H1 (cell line): ENCODE measurements at regions not wholly inside any gene's neighbourhood (a gene's known extent, or its start where the extent isn't known, plus 50 kb on each side); places are given as distances from the start of the nearest gene placed in this dataset.

Experiments used
- CTCF ChIA-PET: fragments of 300-600 bp; sonication (Branson Sonifier 250); formaldehyde crosslinking; loops from one replicate; lab custom pipeline; 2021; ENCODE audit not compliant: partially characterized antibody; lab: Charles Lee
- POLR2A ChIA-PET: fragments of 300-600 bp; sonication (Branson Sonifier 250); formaldehyde crosslinking; loops from one replicate; lab custom pipeline; 2021; ENCODE audit warnings: inconsistent platforms; ENCODE audit not compliant: partially characterized antibody; lab: Charles Lee
- DNase-seq, 2 experiments: peaks; one replicate each; pipeline versions ENCODE4 v3.0.0 to v3.0.0-alpha.2; 2010 to 2022; ENCODE audit warnings: low spot score in 2 of 2, low read depth in 1 of 2, mixed read lengths in 1 of 2
- FAIRE-seq: peaks from 2 replicates; lab custom pipeline; 2011; peaks lifted over from hg19 to GRCh38; lab: Jason Lieb, UNC
- H2AFZ ChIP-seq: 2 replicates; pipeline ENCODE4 v1.8.1; 2012; ENCODE audit warnings: low read length, inconsistent platforms
- H2AK5ac ChIP-seq: 2 replicates; pipeline ENCODE4 v1.6.1; 2013; ENCODE audit warnings: low read depth, low read length
- H2BK120ac ChIP-seq: replicated peaks from 2 replicates; pipeline ENCODE3; 2013; ENCODE audit warnings: low read depth, low read length, inconsistent platforms
- H2BK12ac ChIP-seq: 2 replicates; pipeline ENCODE4 v1.6.1; 2013; ENCODE audit warnings: low read depth, low read length
- H2BK15ac ChIP-seq: 2 replicates; pipeline ENCODE4 v1.6.1; 2013; ENCODE audit warnings: low read length
- H2BK20ac ChIP-seq: 2 replicates; pipeline ENCODE4 v1.6.1; 2013; ENCODE audit warnings: low read length
- H2BK5ac ChIP-seq: 2 replicates; pipeline ENCODE4 v1.6.1; 2013; ENCODE audit warnings: low read depth, low read length
- H3K14ac ChIP-seq: 2 replicates; pipeline ENCODE4 v1.6.1; 2013; ENCODE audit warnings: inconsistent platforms; ENCODE audit not compliant: insufficient read length
- H3K18ac ChIP-seq: 2 replicates; pipeline ENCODE4 v1.6.1; 2013; ENCODE audit warnings: low read length; ENCODE audit errors: extremely low read depth
- H3K23ac ChIP-seq: 2 replicates; pipeline ENCODE4 v1.6.1; 2013; ENCODE audit warnings: inconsistent platforms; ENCODE audit not compliant: insufficient read length
- H3K23me2 ChIP-seq: 2 replicates; pipeline ENCODE4 v1.6.1; 2013; ENCODE audit warnings: low read depth, low read length
- H3K27ac ChIP-seq: 2 replicates; pipeline ENCODE4 v1.6.1; 2011; ENCODE audit warnings: low read depth, low read length, inconsistent platforms
- H3K27me3 ChIP-seq, 4 experiments: replicated peaks in 1 of 4; 1 replicate in 1 of 4; 2 replicates in 3 of 4; pipeline versions ENCODE4 v1.6.1 to v1.8.1; 2011 to 2013; ENCODE audit warnings: low read length in 3 of 4, mild to moderate bottlenecking in 3 of 4, inconsistent platforms in 2 of 4, mixed read lengths in 2 of 4, moderate library complexity in 1 of 4; ENCODE audit not compliant: control insufficient read depth in 3 of 4, insufficient read depth in 3 of 4; ENCODE audit errors: extremely low read depth in 1 of 4
- H3K36me3 ChIP-seq, 4 experiments: 2 replicates each; pipeline versions ENCODE4 v1.6.1 to v1.8.1; 2011 to 2013; ENCODE audit warnings: mild to moderate bottlenecking in 4 of 4, low read length in 3 of 4, moderate library complexity in 2 of 4, control low read depth in 1 of 4, inconsistent platforms in 1 of 4; ENCODE audit not compliant: insufficient read depth in 4 of 4, control insufficient read depth in 2 of 4
- H3K4ac ChIP-seq: replicated peaks from 2 replicates; pipeline ENCODE3; 2013; ENCODE audit warnings: low read length, low read depth, mixed read lengths, inconsistent platforms; ENCODE audit not compliant: insufficient read length
- H3K4me1 ChIP-seq, 4 experiments: replicated peaks in 1 of 4; 1 replicate in 1 of 4; 2 replicates in 3 of 4; pipeline versions ENCODE4 v1.6.1 to v1.8.1; 2011 to 2013; ENCODE audit warnings: low read length in 3 of 4, inconsistent platforms in 2 of 4, mixed read lengths in 1 of 4; ENCODE audit not compliant: insufficient read depth in 4 of 4, control insufficient read depth in 3 of 4
- H3K4me2 ChIP-seq, 2 experiments: 2 replicates each; pipeline versions ENCODE4 v1.6.1 to v1.8.1; 2011 to 2013; ENCODE audit warnings: low read depth in 2 of 2, low read length in 2 of 2, control low read depth in 1 of 2, inconsistent platforms in 1 of 2, mild to moderate bottlenecking in 1 of 2; ENCODE audit not compliant: insufficient read depth in 1 of 2
- H3K4me3 ChIP-seq, 4 experiments: fragments of 200-600, 300-600 bp in 1 of 4; sonication (generic), shearing (Covaris generic), sonication (Bioruptor Twin) in 1 of 4; 2 replicates each; pipeline versions ENCODE4 v1.5.1 to v1.8.1; 2011 to 2016; ENCODE audit warnings: low read length in 4 of 4, low read depth in 3 of 4, control low read depth in 2 of 4, inconsistent platforms in 2 of 4, mild to moderate bottlenecking in 2 of 4, mixed read lengths in 1 of 4, moderate library complexity in 1 of 4; ENCODE audit not compliant: insufficient read depth in 2 of 4; ENCODE audit errors: extremely low read depth in 1 of 4
- H3K56ac ChIP-seq: replicated peaks from 2 replicates; pipeline ENCODE3; 2013; ENCODE audit warnings: low read depth, mild to moderate bottlenecking, mixed read lengths, low read length, inconsistent platforms; ENCODE audit not compliant: insufficient read length
- H3K79me1 ChIP-seq: 2 replicates; pipeline ENCODE4 v1.6.1; 2013; ENCODE audit warnings: low read depth, low read length, control low read depth
- H3K79me2 ChIP-seq, 2 experiments: 2 replicates each; pipeline versions ENCODE4 v1.6.1 to v1.8.1; 2012 to 2013; ENCODE audit warnings: low read length in 2 of 2, mild to moderate bottlenecking in 2 of 2, inconsistent platforms in 1 of 2; ENCODE audit not compliant: insufficient read depth in 2 of 2, control insufficient read depth in 1 of 2
- H3K9ac ChIP-seq, 4 experiments: replicated peaks in 1 of 4; 1 replicate in 1 of 4; 2 replicates in 3 of 4; pipeline versions ENCODE4 v1.6.1 to v1.8.1; 2011 to 2013; ENCODE audit warnings: low read depth in 3 of 4, low read length in 3 of 4, control low read depth in 2 of 4, mild to moderate bottlenecking in 2 of 4, moderate library complexity in 2 of 4, inconsistent platforms in 1 of 4; ENCODE audit errors: extremely low read depth in 1 of 4
- H3K9me3 ChIP-seq, 2 experiments: 2 replicates each; pipeline versions ENCODE4 v1.6.1 to v1.8.1; 2012 to 2013; ENCODE audit warnings: mild to moderate bottlenecking in 2 of 2, moderate library complexity in 2 of 2, control low read depth in 1 of 2, inconsistent platforms in 1 of 2, low read depth in 1 of 2, low read length in 1 of 2, mixed read lengths in 1 of 2; ENCODE audit not compliant: insufficient read depth in 2 of 2
- H4K20me1 ChIP-seq, 2 experiments: replicated peaks in 1 of 2; 2 replicates each; pipeline versions ENCODE3 to v1.8.1; 2011 to 2013; ENCODE audit warnings: inconsistent platforms in 2 of 2, low read length in 2 of 2, mild to moderate bottlenecking in 1 of 2; ENCODE audit not compliant: insufficient read depth in 2 of 2, control insufficient read depth in 1 of 2
- H4K5ac ChIP-seq: 2 replicates; pipeline ENCODE4 v1.6.1; 2013; ENCODE audit warnings: low read length, low read depth, mixed read lengths, inconsistent platforms; ENCODE audit not compliant: insufficient read length
- H4K8ac ChIP-seq: 2 replicates; pipeline ENCODE4 v1.8.0; 2013; ENCODE audit warnings: mild to moderate bottlenecking, moderate library complexity, low read length, inconsistent platforms; ENCODE audit not compliant: insufficient read depth; ENCODE audit errors: extremely low read depth
- H4K91ac ChIP-seq: replicated peaks from 2 replicates; pipeline ENCODE3; 2013; ENCODE audit warnings: low read length, mixed read lengths, inconsistent platforms; ENCODE audit not compliant: insufficient read length
- MAX ChIP-seq: IDR thresholded peaks from 2 replicates; pipeline ENCODE4 v1.6.1; 2012; ENCODE audit warnings: inconsistent platforms
- WGBS, 2 experiments: shearing (Covaris generic) in 1 of 2; methylation state at CpG; one replicate each; pipeline versions ENCODE4 v1.1.6 to v1.1.7; 2013 to 2015; ENCODE audit warnings: low lambda C conversion rate in 2 of 2, mixed read lengths in 2 of 2, inconsistent platforms in 1 of 2, low coverage in 1 of 2, missing lambda C conversion rate in 1 of 2; ENCODE audit not compliant: insufficient replicate concordance in 2 of 2, insufficient coverage in 1 of 2, insufficient read length in 1 of 2; ENCODE audit errors: extremely low coverage in 1 of 2, missing lambda C conversion rate in 1 of 2; 5-methylcytosine and 5-hydroxymethylcytosine counted together

DNA sequence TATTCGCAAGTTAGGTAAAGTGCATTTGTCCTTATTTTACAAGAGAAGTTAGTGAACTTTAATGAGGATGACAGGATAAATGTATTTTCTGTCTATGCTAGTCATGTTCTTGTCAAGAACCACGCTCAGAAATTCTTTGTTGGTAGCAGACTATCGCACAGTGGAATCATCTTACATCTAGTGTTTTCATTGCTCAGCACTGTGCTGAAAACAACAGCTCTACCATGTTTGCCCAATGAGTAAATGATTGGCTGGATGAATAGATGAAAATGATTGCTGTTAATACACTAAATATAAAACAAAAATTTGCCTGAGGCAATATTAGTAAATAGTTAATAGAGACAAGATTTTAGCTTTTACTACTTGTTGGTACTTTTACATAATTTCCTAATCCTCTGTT is 265.3 kb upstream of the GOLIM4 start:
- H3K14ac ChIP-seq, result no peak overlapping the region
- H2AK5ac ChIP-seq, result no peak overlapping the region
- no peak overlapping the region for H4K5ac ChIP-seq
- no peak for TF ChIP-seq MAX
- no peaks in the 10 kb centered on the region for H4K20me1 ChIP-seq
- no peak overlapping the region for H4K8ac ChIP-seq
- no peak overlapping the region for H3K4me2 ChIP-seq
- no peaks in the 10 kb centered on the region for H3K79me2 ChIP-seq
- H2BK120ac ChIP-seq, result no peak overlapping the region
- no peak overlapping the region for H3K4ac ChIP-seq
- 89% methylated on average over 3 of the region's 3 CpGs; no CpG with 5 or more reads in 1 of the 2 experiments for WGBS, 2 experiments
- ChIA-PET POLR2A (no interaction called here), CTCF (no interaction called here)
- no peak overlapping the region for H2AFZ ChIP-seq
- no peak overlapping the region for H2BK5ac ChIP-seq
- H3K27me3 ChIP-seq, result peaks cover 0 to 1% (median 0%) of the 10 kb centered on the region in 4 experiments; a peak in 1 of 7 replicates
- H2BK12ac ChIP-seq, result no peak overlapping the region
- no peak overlapping the region for H3K18ac ChIP-seq
- H2BK20ac ChIP-seq, result no peak overlapping the region
- no peak overlapping the region for H3K27ac ChIP-seq
- no peaks in the 10 kb centered on the region for H3K36me3 ChIP-seq
- H3K23me2 ChIP-seq, result no peaks in the 10 kb centered on the region
- no peak overlapping the region for H3K23ac ChIP-seq
- no peak overlapping the region for H4K91ac ChIP-seq
- H3K9ac ChIP-seq, result no peak overlapping the region
- H3K56ac ChIP-seq, result no peak overlapping the region
- no peak for FAIRE-seq
- no peak for DNase-seq
- no peaks in the 10 kb centered on the region for H3K9me3 ChIP-seq
- no peak overlapping the region for H3K4me3 ChIP-seq
- H2BK15ac ChIP-seq, result no peak overlapping the region
- no peaks in the 10 kb centered on the region for H3K79me1 ChIP-seq
- H3K4me1 ChIP-seq, result peaks cover 0 to 3% (median 0%) of the 10 kb centered on the region in 4 experiments; a peak in 1 of 7 replicates
